AG09319 (cell line): ENCODE measurements at regions not wholly inside any gene's neighbourhood (a gene's known extent, or its start where the extent isn't known, plus 50 kb on each side); places are given as distances from the start of the nearest gene placed in this dataset.

Experiments used
- DNase-seq: peaks from one replicate; pipeline ENCODE4 v3.0.0-alpha.2; 2010; ENCODE audit warnings: low read depth; ENCODE audit errors: extremely low read depth
- CTCF ChIP-seq: IDR thresholded peaks from 2 replicates; pipeline ENCODE4 v1.5.1; 2011; ENCODE audit warnings: low read depth, mild to moderate bottlenecking, inconsistent platforms, low read length, moderate library complexity

- no peak for DNase-seq
- no peak for TF ChIP-seq CTCF
These were observed 455.4 kb upstream of the ADGRL3 start for GRCh38 chr4:60744767-60745166.

GRCh38 chr4:60745800-60746571 lies 454.1 kb upstream of the ADGRL3 start:
- TF ChIP-seq CTCF: no peak
- DNase-seq: no peak

GRCh38 chr4:60750962-60751361 lies 449.2 kb upstream of the ADGRL3 start:
- DNase-seq: no peak

GRCh38 chr4:60757986-60758680 lies 442.0 kb upstream of the ADGRL3 start:
- no peak for DNase-seq
- no peak for TF ChIP-seq CTCF

More at GRCh38 chr4:60750962-60751361, 449.2 kb upstream of the ADGRL3 start:
- no peak for TF ChIP-seq CTCF

GRCh38 chr4:60759518-60760245 lies 440.4 kb upstream of the ADGRL3 start:
- TF ChIP-seq CTCF: no peak
- DNase-seq: no peak

GRCh38 chr4:60780874-60781273 lies 419.3 kb upstream of the ADGRL3 start:
- no peak for TF ChIP-seq CTCF
- DNase-seq: no peak

- no peak for DNase-seq
- no peak for TF ChIP-seq CTCF
These were observed 409.5 kb upstream of the ADGRL3 start for GRCh38 chr4:60790608-60791007.
